Type B pancreatic cell (in vitro differentiated cells): ENCODE measurements at regions not wholly inside any gene's neighbourhood (a gene's known extent, or its start where the extent isn't known, plus 50 kb on each side); places are given as distances from the start of the nearest gene placed in this dataset.

Experiments used
- DNase-seq: peaks from one replicate; pipeline ENCODE4 v3.0.0; 2021; ENCODE audit warnings: mixed read lengths; ENCODE audit not compliant: unreplicated experiment; ENCODE audit errors: extremely low spot score
- H3K27ac Mint-ChIP-seq: 2 replicates; pipeline ENCODE4 v1.8.0; 2021; ENCODE audit warnings: mild to moderate bottlenecking, mixed read lengths
- H3K27me3 Mint-ChIP-seq: 2 replicates; pipeline ENCODE4 v1.8.0; 2021; ENCODE audit warnings: mixed read lengths
- H3K36me3 Mint-ChIP-seq: 2 replicates; pipeline ENCODE4 v1.8.0; 2021; ENCODE audit warnings: mixed read lengths
- H3K4me1 Mint-ChIP-seq: one replicate; pipeline ENCODE4 v1.8.0; 2021; ENCODE audit warnings: mixed read lengths; ENCODE audit not compliant: unreplicated experiment
- H3K4me3 Mint-ChIP-seq: 2 replicates; pipeline ENCODE4 v1.8.0; 2021; ENCODE audit warnings: mild to moderate bottlenecking, mixed read lengths
- H3K9me3 Mint-ChIP-seq: 2 replicates; pipeline ENCODE4 v1.8.0; 2021; ENCODE audit warnings: mixed read lengths
- CTCF ChIP-seq: fragments of 200-600 bp; sonication (generic); conservative IDR thresholded peaks from 2 replicates; pipeline ENCODE4 v1.5.0; 2021; ENCODE audit warnings: antibody characterized with exemption, mild to moderate bottlenecking

GRCh38 chr17:70795620-70796019, 626.3 kb downstream of the KCNJ2 start:
- Mint-ChIP-seq H3K4me1 (no peaks in the 10 kb centered on the region), H3K36me3 (no peaks in the 10 kb centered on the region), H3K9me3 (peaks cover 5% of the 10 kb centered on the region), H3K4me3 (no peak overlapping the region), H3K27ac (no peak overlapping the region), H3K27me3 (peaks cover 3% of the 10 kb centered on the region)
- DNase-seq = no peak
- TF ChIP-seq CTCF = no peak

GRCh38 chr17:70796757-70797156, 627.4 kb downstream of the KCNJ2 start:
- Mint-ChIP-seq H3K4me3 (no peak overlapping the region), H3K36me3 (no peaks in the 10 kb centered on the region), H3K27ac (no peak overlapping the region), H3K27me3 (peaks cover 3% of the 10 kb centered on the region), H3K4me1 (no peaks in the 10 kb centered on the region), H3K9me3 (peaks cover 5% of the 10 kb centered on the region)
- DNase-seq = no peak
- no peak for TF ChIP-seq CTCF

DNA sequence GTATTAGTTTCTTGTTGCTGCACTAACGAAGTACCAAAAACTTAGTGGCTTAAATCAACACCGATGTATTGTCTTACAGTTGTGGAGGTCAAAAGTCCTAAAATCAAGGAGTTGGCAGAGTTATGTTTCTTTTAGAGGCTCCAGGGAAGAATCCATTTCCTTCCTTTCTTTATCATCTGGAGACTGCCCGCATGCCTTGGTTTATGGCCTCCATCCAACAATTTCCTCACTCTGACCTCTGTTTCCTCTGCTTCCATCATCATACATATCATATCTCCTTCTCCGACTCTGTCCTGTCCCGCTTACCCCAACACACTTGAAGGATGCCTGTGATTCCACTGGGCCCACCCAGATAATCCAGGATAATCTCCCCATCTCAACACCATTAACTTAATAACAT, 627.8 kb downstream of the KCNJ2 start:
- H3K9me3 Mint-ChIP-seq = peaks cover 5% of the 10 kb centered on the region
- DNase-seq = no peak
- H3K36me3 Mint-ChIP-seq = no peaks in the 10 kb centered on the region

GRCh38 chr17:70804161-70804560, 634.8 kb downstream of the KCNJ2 start:
- no peak for TF ChIP-seq CTCF
- Mint-ChIP-seq H3K4me3 (no peak overlapping the region), H3K27ac (no peak overlapping the region), H3K9me3 (peaks cover 13% of the 10 kb centered on the region), H3K4me1 (no peaks in the 10 kb centered on the region), H3K36me3 (no peaks in the 10 kb centered on the region), H3K27me3 (no peaks in the 10 kb centered on the region)
- DNase-seq = no peak

More for the DNA sequence above, 627.8 kb downstream of the KCNJ2 start:
- Mint-ChIP-seq H3K4me1 (no peaks in the 10 kb centered on the region), H3K27ac (no peak overlapping the region), H3K27me3 (peaks cover 3% of the 10 kb centered on the region), H3K4me3 (no peak overlapping the region)
- TF ChIP-seq CTCF = no peak

DNA sequence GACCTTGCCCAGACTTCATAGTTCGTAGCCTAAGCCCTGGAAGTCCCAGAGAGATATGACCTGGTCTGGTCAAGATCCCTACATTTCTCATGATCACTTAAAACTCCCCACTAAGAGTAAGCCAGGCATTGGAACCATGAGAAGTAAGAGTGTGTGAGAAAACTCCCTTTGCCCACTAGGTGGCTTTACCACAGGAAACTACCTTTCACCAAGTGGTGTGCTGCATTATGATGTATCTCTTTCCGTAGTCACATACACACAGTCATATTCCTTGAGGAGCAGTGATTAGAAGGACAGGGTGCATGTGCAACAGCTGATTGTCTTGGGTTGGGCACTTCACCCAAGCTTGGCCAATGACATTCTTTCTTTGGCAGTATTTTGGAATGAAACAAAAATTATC, 639.3 kb downstream of the KCNJ2 start:
- no peak overlapping the region for H3K27ac Mint-ChIP-seq
- H3K27me3 Mint-ChIP-seq = no peaks in the 10 kb centered on the region
- no peak for DNase-seq
- H3K4me3 Mint-ChIP-seq = no peak overlapping the region
- H3K4me1 Mint-ChIP-seq = no peaks in the 10 kb centered on the region
- peaks cover 13% of the 10 kb centered on the region for H3K9me3 Mint-ChIP-seq
- peak; percentile 55 for TF ChIP-seq CTCF
- H3K36me3 Mint-ChIP-seq = no peaks in the 10 kb centered on the region

DNA sequence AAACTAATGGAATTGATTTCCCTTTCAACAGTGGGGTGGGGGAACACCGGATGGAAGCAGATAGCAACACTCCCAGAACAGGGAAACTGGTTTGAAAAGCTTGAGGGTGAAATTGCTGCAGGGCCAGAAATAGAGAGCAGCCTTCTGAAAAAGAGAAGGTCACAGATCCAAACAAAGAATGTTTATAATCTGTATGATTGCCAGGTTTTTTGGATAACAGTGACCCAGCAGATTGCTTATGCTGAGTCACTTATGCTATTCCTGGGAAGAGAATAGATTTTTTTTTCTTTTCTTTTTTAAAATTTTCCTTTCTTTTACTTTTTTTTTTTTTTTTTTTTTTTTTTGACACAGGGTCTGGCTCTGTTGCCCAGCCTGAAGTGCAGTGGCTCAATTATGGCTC, 641.3 kb downstream of the KCNJ2 start:
- H3K36me3 Mint-ChIP-seq = no peaks in the 10 kb centered on the region
- no peak overlapping the region for H3K27ac Mint-ChIP-seq
- no peaks in the 10 kb centered on the region for H3K27me3 Mint-ChIP-seq
- H3K4me1 Mint-ChIP-seq = no peaks in the 10 kb centered on the region
- no peak for TF ChIP-seq CTCF
- H3K9me3 Mint-ChIP-seq = peaks cover 5% of the 10 kb centered on the region
- DNase-seq = no peak
- no peak overlapping the region for H3K4me3 Mint-ChIP-seq
